GM06990 (cell line): ENCODE measurements at regions not wholly inside any gene's neighbourhood (a gene's known extent, or its start where the extent isn't known, plus 50 kb on each side); places are given as distances from the start of the nearest gene placed in this dataset.

Source experiments
- DNase-seq: peaks from one replicate; pipeline ENCODE4 v3.0.0-alpha.2; 2011; ENCODE audit not compliant: insufficient read length; ENCODE audit errors: extremely low read depth
- H3K27me3 ChIP-seq: replicated peaks from 2 replicates; pipeline ENCODE4 v1.6.0; 2011; ENCODE audit warnings: low read length; ENCODE audit not compliant: control insufficient read depth, insufficient read depth
- H3K36me3 ChIP-seq: 2 replicates; pipeline ENCODE4 v1.5.1; 2011; ENCODE audit warnings: low read length; ENCODE audit not compliant: control insufficient read depth, insufficient read depth
- H3K4me3 ChIP-seq: replicated peaks from 2 replicates; pipeline ENCODE4 v1.5.1; 2011; ENCODE audit warnings: low read depth, mild to moderate bottlenecking, control low read depth, low read length
- TF ChIP-seq, protein P1 (sequence below): IDR thresholded peaks from 2 replicates; pipeline ENCODE4 v1.5.1; 2011; ENCODE audit warnings: low read length, control low read depth, mild to moderate bottlenecking, inconsistent platforms; ENCODE audit not compliant: insufficient read depth, poor library complexity, severe bottlenecking

GRCh38 chr18:61127714-61128467 lies 205.3 kb upstream of the CDH20 start:
- Histone ChIP-seq H3K36me3 (no peaks in the 10 kb centered on the region), H3K27me3 (no peaks in the 10 kb centered on the region), H3K4me3 (no peak overlapping the region)
- no peak for DNase-seq
- TF ChIP-seq, protein P1, sequence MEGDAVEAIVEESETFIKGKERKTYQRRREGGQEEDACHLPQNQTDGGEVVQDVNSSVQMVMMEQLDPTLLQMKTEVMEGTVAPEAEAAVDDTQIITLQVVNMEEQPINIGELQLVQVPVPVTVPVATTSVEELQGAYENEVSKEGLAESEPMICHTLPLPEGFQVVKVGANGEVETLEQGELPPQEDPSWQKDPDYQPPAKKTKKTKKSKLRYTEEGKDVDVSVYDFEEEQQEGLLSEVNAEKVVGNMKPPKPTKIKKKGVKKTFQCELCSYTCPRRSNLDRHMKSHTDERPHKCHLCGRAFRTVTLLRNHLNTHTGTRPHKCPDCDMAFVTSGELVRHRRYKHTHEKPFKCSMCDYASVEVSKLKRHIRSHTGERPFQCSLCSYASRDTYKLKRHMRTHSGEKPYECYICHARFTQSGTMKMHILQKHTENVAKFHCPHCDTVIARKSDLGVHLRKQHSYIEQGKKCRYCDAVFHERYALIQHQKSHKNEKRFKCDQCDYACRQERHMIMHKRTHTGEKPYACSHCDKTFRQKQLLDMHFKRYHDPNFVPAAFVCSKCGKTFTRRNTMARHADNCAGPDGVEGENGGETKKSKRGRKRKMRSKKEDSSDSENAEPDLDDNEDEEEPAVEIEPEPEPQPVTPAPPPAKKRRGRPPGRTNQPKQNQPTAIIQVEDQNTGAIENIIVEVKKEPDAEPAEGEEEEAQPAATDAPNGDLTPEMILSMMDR: no peak

DNA sequence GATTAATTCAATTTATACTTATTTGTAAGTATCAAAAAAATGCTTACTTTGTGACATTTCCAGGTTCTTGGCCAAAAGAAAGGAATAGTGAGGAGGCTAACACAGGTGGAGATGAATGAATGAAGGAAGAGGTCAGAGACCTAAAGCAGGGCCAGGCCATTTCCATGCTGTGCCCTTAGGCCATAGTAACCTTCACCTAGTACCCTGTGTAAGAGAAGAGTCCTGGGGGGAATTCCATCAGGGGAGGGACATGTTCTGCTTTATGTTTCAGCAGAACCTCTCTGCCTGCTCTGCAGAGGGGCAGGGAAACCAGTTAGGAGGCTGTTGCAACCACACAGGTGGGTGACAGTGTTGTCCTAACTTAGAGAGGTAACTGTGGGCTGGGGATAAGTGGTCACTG lies 204.2 kb upstream of the CDH20 start:
- Histone ChIP-seq H3K27me3 (no peaks in the 10 kb centered on the region), H3K36me3 (no peaks in the 10 kb centered on the region), H3K4me3 (no peak overlapping the region)
- no peak for DNase-seq
- TF ChIP-seq, protein P1: no peak

DNA sequence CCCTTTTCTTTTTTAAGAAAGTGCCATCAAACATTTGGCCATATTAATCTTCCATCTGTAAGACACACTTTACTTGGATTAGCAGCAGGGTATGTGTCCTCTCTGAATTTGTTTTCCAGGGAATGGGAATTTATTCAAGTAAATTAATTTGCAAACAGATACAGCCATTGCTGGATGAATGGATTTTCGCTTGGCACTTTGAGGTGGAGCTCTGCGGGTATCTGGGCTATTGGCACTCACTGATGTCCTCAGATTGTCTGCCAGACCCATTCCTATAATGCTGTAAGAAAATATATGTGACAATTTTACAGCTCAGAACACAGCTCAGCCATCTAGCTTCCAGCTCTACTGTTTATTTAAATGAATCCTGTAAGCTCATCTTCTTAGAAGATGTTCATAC lies 201.2 kb upstream of the CDH20 start:
- Histone ChIP-seq H3K27me3 (no peaks in the 10 kb centered on the region), H3K4me3 (no peak overlapping the region), H3K36me3 (no peaks in the 10 kb centered on the region)
- no peak for DNase-seq
- TF ChIP-seq, protein P1: no peak

DNA sequence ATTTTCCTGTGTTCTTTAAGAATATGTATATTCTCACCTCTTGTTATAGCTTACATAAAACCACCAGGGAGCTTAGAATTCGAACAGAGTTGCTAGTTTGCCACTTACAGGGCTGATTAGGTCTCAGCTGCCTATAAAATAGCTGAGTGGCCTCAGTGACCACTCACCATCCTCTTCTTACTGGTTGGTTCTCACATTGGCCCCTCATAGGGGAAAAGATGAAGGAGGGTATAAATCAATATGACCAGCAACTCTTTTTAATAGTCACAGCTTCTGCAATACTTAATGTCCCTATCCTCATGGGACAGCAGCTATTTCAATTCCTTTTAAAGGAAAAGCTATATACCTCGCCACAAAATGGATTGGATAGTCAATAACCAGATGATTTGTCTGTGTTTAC lies 199.4 kb upstream of the CDH20 start:
- no peaks in the 10 kb centered on the region for H3K27me3 ChIP-seq
- TF ChIP-seq, protein P1: no peak
- no peak for DNase-seq

DNA sequence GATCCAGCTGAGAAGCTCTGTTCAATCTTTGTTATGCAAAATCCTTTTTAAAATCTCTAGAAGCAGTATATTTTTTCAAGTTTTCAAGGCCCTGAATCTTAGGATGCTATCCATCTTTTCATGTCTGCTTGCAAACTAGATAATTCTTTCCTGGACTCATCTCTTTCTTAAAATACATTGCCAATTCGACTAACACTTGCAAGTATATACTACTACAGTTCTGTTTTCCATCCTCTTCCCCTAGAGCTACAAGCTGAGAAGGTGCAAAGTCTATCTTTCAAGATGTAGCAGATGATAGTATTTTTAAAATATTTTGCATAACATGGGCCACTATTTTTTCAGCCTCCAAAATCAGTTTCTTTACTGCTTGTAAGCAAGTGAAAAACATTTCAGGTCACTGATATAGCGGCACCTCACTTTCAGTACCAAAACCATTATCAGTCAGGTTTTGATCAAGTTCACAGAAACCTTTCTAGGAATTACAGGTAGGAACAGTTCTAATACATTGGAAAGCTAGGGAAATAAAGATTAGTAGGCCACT lies 196.4 kb upstream of the CDH20 start:
- H3K4me3 ChIP-seq: no peak overlapping the region
- H3K36me3 ChIP-seq: no peaks in the 10 kb centered on the region
- TF ChIP-seq, protein P1: no peak
- no peak for DNase-seq
- H3K27me3 ChIP-seq: no peaks in the 10 kb centered on the region

More for the DNA sequence above, 199.4 kb upstream of the CDH20 start:
- Histone ChIP-seq H3K4me3 (no peak overlapping the region), H3K36me3 (no peaks in the 10 kb centered on the region)

GRCh38 chr18:61141691-61142090 lies 191.5 kb upstream of the CDH20 start:
- Histone ChIP-seq H3K4me3 (no peak overlapping the region), H3K27me3 (no peaks in the 10 kb centered on the region), H3K36me3 (no peaks in the 10 kb centered on the region)
- TF ChIP-seq, protein P1: no peak
- no peak for DNase-seq
